DMS 273 treated with DMSO at 0.1 percent for 48 hours (cell line): ENCODE measurements at regions not wholly inside any gene's neighbourhood (a gene's known extent, or its start where the extent isn't known, plus 50 kb on each side); places are given as distances from the start of the nearest gene placed in this dataset.
A peak's percentile ranks its signal among the peaks of the same experiment; 100 is the strongest.

Experiments
- DNase-seq: peaks from one replicate; lab custom pipeline; 2025; lab: John Stamatoyannopoulos, UW

DNA sequence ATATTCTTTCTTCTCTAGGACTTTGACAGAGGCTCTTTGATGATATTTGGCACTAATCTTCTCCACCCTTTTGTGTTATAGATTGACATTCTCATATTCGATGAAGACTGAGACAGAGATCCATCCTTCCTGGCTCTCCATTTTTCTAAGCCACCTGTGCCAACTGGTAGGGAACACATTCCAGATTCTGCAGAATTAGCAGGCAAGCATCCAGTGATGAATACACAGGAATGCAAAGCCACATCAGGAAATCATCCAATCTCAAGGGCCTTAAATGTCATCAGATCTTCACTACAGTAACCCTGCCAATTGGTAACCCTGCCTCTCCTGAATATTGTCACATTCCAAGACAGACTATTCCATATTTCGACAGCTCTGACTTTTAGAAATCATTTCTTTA is 718.4 kb upstream of the API5 start:
- no peak for DNase-seq

DNA sequence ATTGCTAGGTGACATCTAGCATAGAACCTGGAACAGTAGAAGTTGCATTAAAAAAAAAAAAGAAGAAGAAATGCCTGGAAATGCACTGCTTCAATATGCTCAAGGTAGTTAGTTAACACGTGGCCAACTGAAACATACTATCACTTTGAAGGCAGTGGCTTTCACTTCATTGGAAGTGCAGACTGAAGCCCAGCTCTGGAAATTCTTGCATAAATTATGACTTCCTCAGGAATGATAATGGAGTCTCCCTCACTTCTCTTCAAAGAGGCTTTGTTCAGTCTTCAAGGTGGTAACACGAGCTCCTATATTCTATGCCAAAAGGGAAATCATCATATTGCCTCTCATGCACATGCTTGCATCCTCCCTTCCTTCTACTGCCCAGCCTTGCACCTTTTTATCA is 715.9 kb upstream of the API5 start:
- DNase-seq: no peak

DNA sequence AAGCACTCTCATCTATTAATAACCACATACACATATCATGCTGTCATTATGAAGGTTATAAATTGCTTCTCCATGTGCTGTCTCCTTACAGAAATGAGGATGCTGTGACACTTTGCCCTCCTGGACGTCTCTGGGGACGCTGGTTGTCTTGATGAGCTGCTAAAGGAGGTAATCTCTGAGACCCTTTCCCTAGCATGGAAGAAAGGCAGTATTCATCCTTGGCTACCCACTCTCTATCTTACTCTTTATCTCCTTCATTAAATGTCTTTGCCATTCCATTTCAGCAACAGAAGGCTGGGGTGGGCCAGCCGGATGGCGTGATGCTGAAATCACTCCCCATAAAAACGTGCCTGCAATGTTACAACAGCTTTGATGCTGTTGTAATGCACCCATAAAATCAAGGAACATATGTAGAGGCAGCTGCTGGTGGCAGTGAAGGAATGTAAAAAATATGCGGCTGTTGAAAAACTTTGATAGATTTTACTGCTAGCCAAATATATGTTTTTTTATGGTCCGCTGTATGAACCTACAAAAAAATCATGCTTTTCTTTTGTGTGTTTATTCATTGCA is 715.1 kb upstream of the API5 start:
- no peak for DNase-seq

DNA sequence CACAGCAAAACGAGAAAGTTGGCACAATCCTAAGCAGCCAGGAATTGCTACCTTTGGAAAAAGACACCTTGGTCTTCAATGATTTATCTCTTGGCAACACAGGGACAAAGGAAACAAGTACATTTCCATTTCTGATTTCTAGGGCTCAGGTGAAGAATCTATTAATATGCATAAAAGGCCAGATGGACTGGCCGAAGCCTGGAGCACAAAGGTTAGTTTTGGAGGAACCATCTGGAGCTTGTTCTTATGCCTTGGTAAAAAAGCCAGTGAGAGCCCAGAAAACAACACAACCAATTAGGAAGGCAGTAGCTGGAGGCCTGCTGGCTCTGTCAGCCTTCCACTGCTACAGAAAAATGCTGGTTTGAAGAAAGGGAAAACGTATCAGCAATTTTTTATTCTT is 713.5 kb upstream of the API5 start:
- no peak for DNase-seq

DNA sequence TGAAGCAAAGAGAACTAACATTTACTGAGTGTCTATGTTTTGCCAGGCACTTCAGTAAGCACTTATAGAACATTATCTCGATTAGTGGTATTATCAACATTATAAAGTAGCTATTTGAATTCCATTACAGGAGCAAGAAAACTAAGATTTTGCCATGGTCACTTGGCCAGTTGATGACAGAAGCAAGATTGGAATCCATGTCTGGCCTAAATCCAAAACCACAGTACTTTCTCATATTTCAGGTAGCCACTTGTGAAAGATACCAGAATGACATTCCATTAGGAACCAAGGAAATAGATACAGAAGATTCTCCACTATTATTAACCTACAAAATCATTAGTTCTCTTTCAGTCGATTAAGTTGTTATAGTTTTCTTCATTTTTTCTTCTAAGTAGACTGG is 691.0 kb upstream of the API5 start:
- DNase-seq: no peak

DNA sequence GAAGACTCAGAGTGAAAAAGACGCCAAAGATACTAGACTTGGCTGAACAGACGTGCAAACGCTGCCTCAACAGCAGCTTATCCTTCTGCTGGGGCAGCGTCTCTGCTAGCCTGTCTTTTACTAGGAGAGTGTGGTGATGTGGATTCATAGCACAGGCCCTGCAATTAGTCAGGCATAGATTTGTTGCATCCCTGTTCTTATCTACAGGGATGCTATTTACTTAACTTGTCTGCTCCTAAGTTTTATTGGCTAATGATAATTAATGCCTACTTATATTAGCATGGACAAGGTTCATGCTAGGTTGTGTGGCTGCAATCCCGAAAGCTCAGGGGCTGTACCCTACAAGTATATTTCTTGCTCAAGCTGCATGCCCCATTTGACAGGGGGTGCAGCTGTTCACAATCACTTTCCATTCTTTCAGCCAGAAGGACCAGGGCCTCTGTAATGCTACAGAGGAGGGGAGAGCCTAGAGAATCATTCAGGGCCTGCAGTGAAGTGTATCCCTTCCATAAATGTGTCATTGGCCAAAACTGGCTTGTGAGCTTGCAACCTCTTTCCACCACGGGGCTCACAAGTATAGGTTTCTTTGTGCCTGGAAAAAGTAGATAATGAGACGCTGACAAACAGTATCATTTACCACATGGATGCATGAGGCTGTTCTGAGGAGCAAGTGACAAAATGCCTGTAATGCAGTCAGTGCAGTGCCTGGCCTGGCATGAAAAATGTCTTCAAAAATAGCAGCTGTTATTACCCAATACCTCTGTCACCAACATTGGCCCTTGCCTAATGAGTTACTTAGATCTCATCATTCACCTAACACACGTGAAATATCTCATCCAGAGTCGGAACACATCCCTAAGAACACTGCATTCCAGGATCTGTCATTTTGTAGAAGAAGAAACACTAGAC is 685.8 kb upstream of the API5 start:
- no peak for DNase-seq

DNA sequence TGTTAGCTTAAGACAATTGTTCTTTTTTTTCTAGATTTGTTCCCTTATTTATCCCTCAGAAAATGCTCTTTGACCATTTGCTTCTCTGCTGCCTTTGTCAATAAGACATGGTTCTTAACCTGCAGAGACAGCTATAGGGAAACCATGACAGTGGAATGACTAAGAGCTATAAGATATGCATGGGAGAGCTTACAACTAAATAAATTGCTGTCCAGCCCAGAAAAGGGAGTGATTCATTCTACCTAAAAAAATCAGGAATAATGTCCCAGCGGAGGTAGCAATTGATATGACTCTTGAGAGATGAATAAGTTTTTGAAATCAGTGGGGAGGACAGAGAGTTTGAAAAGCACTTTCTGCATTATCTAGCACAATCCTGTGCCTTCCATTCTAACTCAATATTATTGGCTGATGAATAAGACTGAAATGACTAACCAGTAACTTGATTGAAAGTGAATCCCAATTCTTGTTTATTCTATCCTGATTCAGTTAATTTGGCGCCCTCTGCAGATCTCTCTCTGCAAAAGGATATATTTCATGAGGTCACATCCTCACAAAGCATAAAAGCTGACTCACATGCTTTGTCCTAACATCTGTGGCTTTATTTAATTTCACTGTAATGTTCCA is 680.5 kb upstream of the API5 start:
- peak; percentile 13 for DNase-seq

DNA sequence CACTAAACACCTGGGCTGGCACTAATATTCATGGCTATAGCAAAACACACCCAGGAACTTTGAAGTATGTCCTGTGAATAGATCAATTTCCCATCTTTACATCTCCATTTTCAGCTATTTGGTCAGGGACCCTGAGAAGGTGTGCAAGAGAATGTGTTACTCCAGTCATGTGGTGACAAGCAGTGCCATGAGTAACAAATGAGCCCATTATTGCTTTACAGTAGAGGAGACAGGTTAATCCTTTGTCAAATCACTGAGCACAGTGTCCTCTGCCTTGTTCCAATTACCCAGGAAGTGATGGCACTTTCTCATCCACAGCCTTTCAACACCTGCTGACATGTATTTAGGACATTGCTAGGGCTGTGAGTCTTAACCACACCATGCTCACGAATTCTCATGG is 664.8 kb upstream of the API5 start:
- no peak for DNase-seq

DNA sequence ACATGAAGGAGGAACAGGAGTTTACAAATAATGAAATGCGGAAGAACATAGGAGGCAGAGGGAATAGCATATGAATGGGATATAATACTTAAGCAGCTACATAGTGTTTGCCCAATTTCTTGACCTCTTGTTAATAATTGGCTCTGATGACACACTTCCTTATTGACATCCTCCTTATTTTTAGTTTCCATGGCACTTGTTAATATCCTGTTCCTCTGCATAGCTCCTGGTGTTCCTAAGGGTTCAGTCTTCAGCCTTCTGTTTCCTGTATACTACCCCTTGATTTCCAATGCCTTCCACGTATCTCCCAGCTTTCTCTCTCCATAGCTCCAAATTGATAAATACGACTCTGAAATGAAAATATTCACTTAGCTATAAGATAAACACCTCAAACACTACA is 663.8 kb upstream of the API5 start:
- no peak for DNase-seq

DNA sequence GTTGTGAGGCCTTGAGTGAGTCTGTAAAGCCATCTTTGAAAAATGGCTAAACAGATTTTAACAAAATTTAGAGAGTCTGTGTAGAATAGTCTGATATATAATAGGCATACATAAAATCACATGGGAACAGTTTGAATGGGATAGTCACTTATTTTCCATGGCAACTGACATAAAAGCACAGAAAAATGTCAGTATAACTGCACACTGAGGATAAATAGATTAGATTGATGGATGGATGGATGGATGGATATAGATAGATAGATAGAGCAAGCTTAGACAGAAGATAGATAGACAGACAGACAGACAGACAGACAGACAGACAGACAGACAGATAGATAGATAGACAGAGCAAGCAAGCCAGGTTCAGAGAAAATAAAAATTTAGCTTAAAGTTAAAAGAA is 660.2 kb upstream of the API5 start:
- no peak for DNase-seq

DNA sequence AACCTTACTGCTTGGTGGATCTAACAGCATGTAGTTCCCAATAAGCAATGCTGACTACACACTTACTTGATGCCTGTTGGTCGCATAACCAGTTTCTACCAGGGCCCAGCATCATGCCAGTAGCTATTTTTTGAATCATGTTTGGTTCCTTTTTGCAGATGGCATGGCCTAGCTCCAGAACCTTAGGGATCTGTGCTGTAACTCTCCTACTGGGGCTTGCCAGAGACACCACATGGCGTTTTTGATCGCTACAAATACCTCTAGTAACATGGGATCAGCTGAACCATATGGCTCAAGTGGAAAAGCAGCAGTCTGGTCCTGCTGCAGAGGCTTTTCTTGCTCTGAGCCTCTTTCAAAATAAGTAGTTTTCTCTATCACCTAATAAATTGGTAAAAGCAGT is 654.6 kb upstream of the API5 start:
- peak; percentile 0 for DNase-seq

DNA sequence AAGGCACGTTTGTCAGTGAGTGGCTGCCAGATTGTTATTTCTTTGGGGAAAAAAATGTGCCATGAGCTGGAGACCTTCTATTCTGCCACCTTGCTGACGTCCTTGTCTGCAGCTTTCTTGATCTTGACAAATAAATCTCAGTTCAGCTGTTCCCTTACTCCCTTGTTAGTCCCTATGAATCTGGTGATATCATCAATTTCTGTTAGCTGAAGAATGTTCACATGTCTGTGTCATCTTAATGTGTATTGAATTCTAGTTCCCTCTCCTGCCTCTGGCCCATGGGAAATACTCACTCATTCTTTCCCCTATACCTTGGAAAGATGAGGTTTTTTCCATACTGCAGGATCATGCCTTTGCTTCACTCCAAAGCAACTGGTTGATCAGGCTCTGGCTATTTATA is 649.9 kb upstream of the API5 start:
- DNase-seq: no peak

DNA sequence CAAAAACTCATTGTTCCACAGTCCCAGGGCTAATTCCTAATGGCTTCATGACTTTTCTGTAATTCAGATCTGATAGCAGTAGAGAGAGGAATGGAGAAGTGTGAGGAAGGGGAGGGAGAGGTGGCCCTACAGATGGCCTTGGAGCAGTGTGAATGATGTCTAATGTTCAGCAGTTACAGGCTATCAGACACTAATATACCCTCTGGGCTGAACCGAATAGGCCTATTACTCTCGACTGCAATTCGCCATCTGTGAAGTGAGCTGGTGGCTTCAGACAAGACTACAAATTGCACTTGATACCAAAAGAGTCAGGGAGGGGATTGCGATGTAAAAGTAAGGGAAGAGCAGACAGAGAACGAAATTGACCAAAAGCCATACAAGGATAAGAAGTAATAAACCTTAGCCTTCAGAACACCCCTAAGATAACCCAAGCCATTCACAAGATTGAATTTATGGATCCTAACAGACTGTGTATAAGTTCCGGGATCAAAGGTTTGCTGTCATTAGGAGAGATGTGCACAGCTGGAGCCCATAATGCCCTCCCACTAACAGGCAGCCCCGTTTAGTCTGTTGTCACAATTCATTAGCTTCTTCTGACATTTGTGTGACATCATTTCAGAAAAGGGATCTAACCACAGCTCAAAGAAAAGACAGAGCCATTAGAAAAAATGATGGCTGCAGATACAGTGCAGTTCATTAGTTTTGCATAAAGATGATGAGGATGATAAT is 642.4 kb upstream of the API5 start:
- no peak for DNase-seq

DNA sequence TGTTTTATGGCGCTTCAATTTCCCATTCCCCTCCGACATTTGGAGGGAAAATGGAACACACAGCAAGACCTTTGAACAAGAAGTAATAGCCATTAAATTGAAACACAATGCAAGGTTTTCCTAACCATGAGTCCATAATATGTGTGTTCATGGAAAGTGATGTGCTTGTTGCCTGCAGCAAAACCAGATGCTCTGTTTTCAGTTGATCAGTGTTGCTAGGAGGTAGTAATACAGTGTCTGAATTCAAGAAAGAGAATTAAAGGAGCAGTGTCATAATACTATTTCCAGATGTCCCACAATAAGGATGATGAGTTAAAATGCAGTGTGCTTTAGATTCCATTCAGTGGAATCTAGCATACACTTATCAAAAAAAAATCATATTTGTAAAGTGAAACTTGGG is 637.4 kb upstream of the API5 start:
- no peak for DNase-seq

DNA sequence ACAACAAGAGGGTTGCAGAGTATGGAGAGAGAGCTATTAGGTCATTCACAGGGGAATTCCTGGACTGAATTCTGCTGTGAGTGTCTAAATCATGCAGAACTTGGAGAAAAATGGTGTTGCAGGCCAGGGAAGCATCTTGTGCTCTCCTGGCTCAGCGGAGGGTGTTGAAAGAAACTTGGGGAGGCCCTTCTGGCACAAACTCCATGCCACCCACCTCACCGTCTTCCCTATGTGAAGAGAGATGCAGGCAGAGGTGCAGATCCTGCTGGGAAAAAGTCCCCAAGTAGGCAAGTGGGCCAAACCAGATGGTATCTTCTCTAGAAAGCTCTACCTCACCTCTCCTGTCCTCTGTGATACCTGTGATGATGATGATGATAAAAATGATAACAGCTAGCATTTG is 604.3 kb upstream of the API5 start:
- DNase-seq: no peak

DNA sequence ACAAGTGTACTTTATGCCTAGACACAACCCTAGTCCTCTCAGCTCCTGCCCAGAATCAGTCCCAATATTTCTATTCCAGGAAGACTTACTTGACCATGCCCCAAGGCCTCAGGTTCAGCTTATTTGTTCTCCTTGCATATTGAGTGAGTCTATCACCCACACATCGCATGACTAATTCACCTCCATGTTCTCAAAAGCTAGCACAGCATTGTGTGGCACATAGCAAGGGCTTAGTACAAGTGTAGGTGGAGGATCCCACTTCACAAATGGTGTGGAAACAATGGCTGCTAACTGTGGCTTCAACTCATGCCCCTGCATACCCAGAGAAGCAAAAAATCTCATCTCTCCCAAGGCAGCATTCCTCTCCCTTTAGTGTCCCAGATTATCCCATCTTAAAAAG is 602.6 kb upstream of the API5 start:
- no peak for DNase-seq

DNA sequence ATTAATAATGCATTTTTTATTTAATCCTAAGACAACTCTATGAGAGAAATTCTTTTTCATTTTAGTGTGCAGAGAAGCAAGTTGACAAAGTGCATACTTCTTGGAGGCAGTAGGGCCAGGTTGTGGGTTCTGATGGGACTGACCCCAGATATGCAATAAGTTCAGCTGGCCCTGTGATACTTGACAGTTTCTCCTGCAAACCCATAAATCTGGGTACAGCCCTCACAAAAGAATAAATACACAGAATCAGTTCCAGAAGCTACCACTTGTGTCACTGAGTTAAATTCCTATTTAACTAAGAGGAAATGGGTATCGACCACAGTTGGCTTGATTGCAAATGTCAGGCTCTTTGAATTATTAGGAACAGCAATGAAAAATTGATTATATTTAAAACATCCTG is 598.5 kb upstream of the API5 start:
- DNase-seq: no peak

DNA sequence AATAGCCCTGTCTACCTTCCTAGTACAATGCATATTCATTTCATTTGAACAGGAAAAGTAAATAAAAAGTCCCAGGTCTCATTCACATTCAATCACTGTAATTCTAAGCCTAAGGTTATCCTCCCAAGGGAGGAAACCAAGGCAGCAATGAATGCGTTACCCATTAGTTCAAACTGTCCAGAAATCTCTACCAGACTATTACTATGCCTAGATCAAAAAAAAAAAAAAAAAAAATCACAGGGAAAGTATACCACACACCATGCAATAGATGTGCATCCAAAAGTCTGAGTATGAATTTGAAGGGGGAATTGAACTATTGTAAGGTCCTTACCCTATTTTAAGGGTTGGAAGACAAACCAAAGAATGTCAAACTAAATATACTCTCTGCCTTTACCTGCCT is 598.0 kb upstream of the API5 start:
- DNase-seq: no peak

DNA sequence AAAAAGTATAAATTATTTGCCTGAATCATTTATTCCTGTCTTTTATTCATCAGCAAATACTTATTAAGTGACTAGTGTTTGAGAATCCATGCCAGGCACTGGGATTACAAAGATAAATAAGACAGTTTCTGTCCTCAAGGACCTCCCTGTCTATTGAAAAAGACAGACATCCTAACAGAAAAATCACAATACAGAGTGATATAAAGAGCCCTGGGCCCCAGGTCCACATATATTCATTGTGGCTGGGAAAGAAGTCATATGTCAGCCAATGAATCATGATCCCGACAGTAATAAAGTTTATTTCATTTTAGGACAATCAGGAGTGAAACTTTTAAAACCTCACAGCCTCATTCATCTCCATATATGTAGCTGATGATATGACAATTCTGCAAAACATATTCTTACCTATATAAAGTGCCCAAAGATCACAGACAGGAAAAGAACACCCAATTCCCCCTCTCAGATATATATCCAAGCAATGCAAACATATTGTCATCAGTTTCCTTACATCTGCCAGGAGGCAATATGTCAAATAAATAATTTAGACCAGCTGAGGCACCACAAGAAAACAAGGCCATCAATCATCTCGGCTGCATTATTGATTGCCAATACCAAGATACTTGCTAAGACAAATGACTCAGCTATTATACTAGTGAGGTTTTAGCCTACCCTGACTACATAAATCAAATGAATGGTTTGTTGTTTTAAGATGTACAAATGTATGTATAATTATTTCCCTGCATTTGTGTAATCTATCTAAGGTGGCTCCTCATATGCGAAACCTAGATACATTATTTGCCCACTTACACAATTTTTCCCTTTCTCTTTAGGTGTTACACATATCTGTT is 590.9 kb upstream of the API5 start:
- DNase-seq: no peak

DNA sequence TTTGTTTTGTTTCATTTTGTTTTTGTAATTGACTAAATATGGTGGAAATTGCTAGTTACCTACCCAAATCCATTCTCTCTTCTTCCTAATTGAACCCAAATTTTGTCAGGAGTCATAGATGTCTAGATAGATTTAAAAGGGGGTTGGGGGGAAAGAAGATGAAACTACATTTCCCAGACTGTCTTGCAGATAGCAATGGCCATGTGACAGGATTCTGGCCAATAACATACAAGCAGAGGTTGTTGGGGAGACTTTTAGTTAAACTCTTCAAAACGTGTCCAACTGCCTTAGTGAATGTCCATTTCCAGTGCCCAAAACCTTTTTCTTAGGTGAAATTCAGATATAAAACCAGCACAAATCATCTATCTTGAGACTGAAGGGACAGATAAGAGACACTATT is 583.9 kb upstream of the API5 start:
- DNase-seq: no peak

DNA sequence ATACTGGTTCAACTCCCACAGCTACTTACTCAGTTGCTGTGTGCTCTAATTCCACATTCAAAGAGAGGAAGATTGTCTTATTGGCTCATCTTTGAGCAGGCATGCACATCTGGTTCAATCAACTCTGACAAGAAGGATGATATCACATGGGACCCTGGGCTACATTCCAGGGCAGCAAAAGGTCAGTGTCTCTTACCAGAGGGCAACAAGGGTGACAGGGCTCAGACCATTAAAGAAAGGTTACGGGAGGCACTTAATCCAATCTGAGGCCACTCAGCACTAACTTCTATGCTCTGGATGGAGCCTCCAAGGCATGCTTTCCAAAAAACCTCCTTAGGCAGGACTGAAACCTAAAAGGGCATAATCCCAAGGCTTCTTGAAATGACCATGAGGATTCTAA is 549.4 kb upstream of the API5 start:
- no peak for DNase-seq

DNA sequence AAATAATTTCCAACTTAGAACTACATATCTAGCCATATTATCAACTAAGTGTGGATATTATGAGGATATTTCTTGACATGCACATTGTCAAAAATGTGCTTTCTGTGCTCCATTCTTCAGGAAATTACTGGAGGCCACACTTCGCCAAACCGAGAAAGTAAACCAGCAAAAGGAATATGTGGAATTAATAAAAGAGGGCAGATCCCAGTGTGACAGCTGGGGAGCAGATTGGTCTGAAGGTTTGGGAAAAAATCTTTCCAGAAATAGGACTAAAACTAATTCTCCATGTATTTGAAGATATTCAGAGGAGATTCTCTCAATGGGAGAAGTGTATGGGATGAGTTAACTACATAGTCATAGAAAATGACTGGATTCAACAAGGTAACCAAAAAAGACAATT is 546.9 kb upstream of the API5 start:
- DNase-seq: no peak
